Liver (tissue), 8 donors: ENCODE measurements at regions not wholly inside any gene's neighbourhood (a gene's known extent, or its start where the extent isn't known, plus 50 kb on each side); places are given as distances from the start of the nearest gene placed in this dataset.

Experiments used
- DNase-seq: peaks from one replicate; pipeline ENCODE4 v3.0.0-alpha.2; 2017; ENCODE audit warnings: low spot score
- H3K27ac ChIP-seq, 2 donors: one replicate each; pipeline ENCODE4 v1.7.0; 2013; ENCODE audit warnings: inconsistent platforms in 2 of 2, low read length in 2 of 2, control low read depth in 1 of 2, low read depth in 1 of 2, mild to moderate bottlenecking in 1 of 2
- H3K27me3 ChIP-seq, 4 donors: one replicate each; pipeline versions ENCODE4 v1.6.1 to v1.7.0; 2013; ENCODE audit warnings: low read length in 3 of 4, inconsistent platforms in 1 of 4, mild to moderate bottlenecking in 1 of 4, moderate library complexity in 1 of 4; ENCODE audit not compliant: control insufficient read depth in 4 of 4, insufficient read depth in 4 of 4
- H3K36me3 ChIP-seq, 4 donors: one replicate each; pipeline versions ENCODE4 v1.6.1 to v1.7.0; 2013; ENCODE audit warnings: low read length in 3 of 4, mild to moderate bottlenecking in 3 of 4, low read depth in 1 of 4, moderate library complexity in 1 of 4; ENCODE audit not compliant: control insufficient read depth in 4 of 4, insufficient read depth in 3 of 4
- H3K4me1 ChIP-seq, 4 donors: one replicate each; pipeline versions ENCODE4 v1.6.1 to v1.7.0; 2013; ENCODE audit warnings: low read length in 3 of 4, mild to moderate bottlenecking in 3 of 4, moderate library complexity in 1 of 4; ENCODE audit not compliant: control insufficient read depth in 4 of 4, insufficient read depth in 4 of 4
- H3K4me3 ChIP-seq, 3 donors: one replicate each; pipeline versions ENCODE4 v1.6.1 to v1.7.0; 2013; ENCODE audit warnings: low read length in 3 of 3, control low read depth in 1 of 3, low read depth in 1 of 3, mild to moderate bottlenecking in 1 of 3
- H3K9ac ChIP-seq, 2 donors: one replicate each; pipeline ENCODE4 v1.7.0; 2013; ENCODE audit warnings: low read length in 2 of 2, mild to moderate bottlenecking in 2 of 2, moderate library complexity in 2 of 2, control low read depth in 1 of 2, low read depth in 1 of 2
- H3K9me3 ChIP-seq, 4 donors: one replicate each; pipeline versions ENCODE4 v1.6.1 to v1.7.0; 2013; ENCODE audit warnings: low read length in 3 of 4; ENCODE audit not compliant: control insufficient read depth in 4 of 4
- ATF3 ChIP-seq: IDR thresholded peaks from 2 replicates; pipeline ENCODE4 v1.6.1; 2016; ENCODE audit warnings: antibody characterized with exemption
- CTCF ChIP-seq: fragments of 150-350 bp; IDR thresholded peaks from 2 replicates; pipeline ENCODE4 v1.5.1; 2017; ENCODE audit warnings: improper control_type of control experiment, low read depth, low read length; ENCODE audit not compliant: missing input control
- EGR1 ChIP-seq, 2 donors: IDR thresholded peaks; 2 replicates each; pipeline ENCODE4 v1.6.1; 2016 to 2018; ENCODE audit warnings: antibody characterized with exemption in 2 of 2, low read depth in 2 of 2
- FOXA1 ChIP-seq: IDR thresholded peaks from 2 replicates; pipeline ENCODE4 v1.6.1; 2016; ENCODE audit warnings: antibody characterized with exemption
- FOXA2 ChIP-seq: IDR thresholded peaks from 2 replicates; pipeline ENCODE4 v1.6.1; 2016; ENCODE audit warnings: antibody characterized with exemption
- HNF4A ChIP-seq, 2 donors: conservative IDR thresholded peaks; 2 replicates each; pipeline ENCODE4 v1.6.1; 2016; ENCODE audit warnings: antibody characterized with exemption in 2 of 2, mild to moderate bottlenecking in 2 of 2
- HNF4G ChIP-seq: IDR thresholded peaks from 2 replicates; pipeline ENCODE4 v1.6.1; 2016; ENCODE audit warnings: antibody characterized with exemption
- JUND ChIP-seq, 2 donors: IDR thresholded peaks; 2 replicates each; pipeline ENCODE4 v1.6.1; 2016; ENCODE audit warnings: antibody characterized with exemption in 2 of 2
- MAX ChIP-seq: IDR thresholded peaks from 2 replicates; pipeline ENCODE4 v1.6.1; 2016; ENCODE audit warnings: antibody characterized with exemption
- NR2F2 ChIP-seq: IDR thresholded peaks from 2 replicates; pipeline ENCODE4 v1.6.1; 2016; ENCODE audit warnings: antibody characterized with exemption
- RAD21 ChIP-seq, 2 donors: IDR thresholded peaks; 2 replicates each; pipeline ENCODE4 v1.6.1; 2016; ENCODE audit warnings: antibody characterized with exemption in 2 of 2, mild to moderate bottlenecking in 2 of 2
- REST ChIP-seq: IDR thresholded peaks from 2 replicates; pipeline ENCODE4 v1.6.1; 2016; ENCODE audit warnings: antibody characterized with exemption, mild to moderate bottlenecking
- RXRA ChIP-seq, 2 donors: IDR thresholded peaks; 2 replicates each; pipeline ENCODE4 v1.6.1; 2017 to 2018; ENCODE audit warnings: antibody characterized with exemption in 2 of 2, mild to moderate bottlenecking in 1 of 2
- SP1 ChIP-seq: IDR thresholded peaks from 2 replicates; pipeline ENCODE4 v1.6.1; 2018; ENCODE audit warnings: antibody characterized with exemption, mild to moderate bottlenecking
- TAF1 ChIP-seq: conservative IDR thresholded peaks from 2 replicates; pipeline ENCODE4 v1.6.1; 2016; ENCODE audit warnings: antibody characterized with exemption, mild to moderate bottlenecking
- YY1 ChIP-seq: IDR thresholded peaks from 2 replicates; pipeline ENCODE4 v1.6.1; 2016; ENCODE audit warnings: antibody characterized with exemption, mild to moderate bottlenecking
- ZBTB33 ChIP-seq: IDR thresholded peaks from 2 replicates; pipeline ENCODE4 v1.6.1; 2016; ENCODE audit warnings: antibody characterized with exemption
- WGBS: extraction: QIAGEN DNeasy Blood & Tissue Kit; methylation state at CpG from one replicate; pipeline ENCODE4 v1.1.7; 2013; 5-methylcytosine and 5-hydroxymethylcytosine counted together
- donor health status: healthy.
- donor health status: healthy.
- donor health status: healthy.
- donor health status: healthy.
- donor health status: healthy.

GRCh38 chr18:51946946-51947345 is 393.1 kb upstream of the DCC start (continued):
- TF ChIP-seq REST (no peak), YY1 (no peak), ZBTB33 (no peak), TAF1 (no peak), HNF4A (conservative IDR thresholded peaks at IDR 0.05) (no peak)

GRCh38 chr18:51952844-51953243 is 387.2 kb upstream of the DCC start:
- no peaks in the 10 kb centered on the region for H3K9me3 ChIP-seq
- WGBS, result 80% methylated on average over 2 of the region's 2 CpGs
- no peak for DNase-seq
- no peaks in the 10 kb centered on the region for H3K27me3 ChIP-seq
- no peak overlapping the region for H3K27ac ChIP-seq
- no peak overlapping the region for H3K4me3 ChIP-seq
- no peak overlapping the region for H3K9ac ChIP-seq
- no peaks in the 10 kb centered on the region for H3K36me3 ChIP-seq
- H3K4me1 ChIP-seq, result no peaks in the 10 kb centered on the region
- no peak for TF ChIP-seq HNF4G
- TF ChIP-seq FOXA1, result no peak
- TF ChIP-seq ATF3, result no peak
- TF ChIP-seq EGR1 (IDR thresholded peaks at IDR 0.05; ENCODE audit: low read depth in 2 of 2), result no peak
- no peak for TF ChIP-seq CTCF
- TF ChIP-seq FOXA2, result no peak

GRCh38 chr18:51953521-51953920 is 386.5 kb upstream of the DCC start:
- H3K4me1 ChIP-seq, result no peaks in the 10 kb centered on the region
- DNase-seq, result no peak
- no peaks in the 10 kb centered on the region for H3K36me3 ChIP-seq
- H3K27ac ChIP-seq, result no peak overlapping the region
- H3K27me3 ChIP-seq, result no peaks in the 10 kb centered on the region
- WGBS, result 74% methylated on average over 3 of the region's 3 CpGs
- H3K9me3 ChIP-seq, result no peaks in the 10 kb centered on the region
- no peak overlapping the region for H3K9ac ChIP-seq
- H3K4me3 ChIP-seq, result no peak overlapping the region
- TF ChIP-seq MAX, result no peak
- no peak for TF ChIP-seq TAF1
- no peak for TF ChIP-seq ZBTB33
- TF ChIP-seq ATF3, result no peak
- TF ChIP-seq JUND (IDR thresholded peaks at IDR 0.05), result no peak
- TF ChIP-seq YY1, result no peak
- no peak for TF ChIP-seq RAD21 (IDR thresholded peaks at IDR 0.05)
- no peak for TF ChIP-seq FOXA1
- no peak for TF ChIP-seq REST
- no peak for TF ChIP-seq RXRA (IDR thresholded peaks at IDR 0.05)
- TF ChIP-seq NR2F2, result no peak
- no peak for TF ChIP-seq HNF4A (conservative IDR thresholded peaks at IDR 0.05)
- TF ChIP-seq FOXA2, result no peak
- TF ChIP-seq SP1, result no peak
